ENCODE measurements at regions not wholly inside any gene's neighbourhood (a gene's known extent, or its start where the extent isn't known, plus 50 kb on each side); places are given as distances from the start of the nearest gene placed in this dataset.

DNA sequence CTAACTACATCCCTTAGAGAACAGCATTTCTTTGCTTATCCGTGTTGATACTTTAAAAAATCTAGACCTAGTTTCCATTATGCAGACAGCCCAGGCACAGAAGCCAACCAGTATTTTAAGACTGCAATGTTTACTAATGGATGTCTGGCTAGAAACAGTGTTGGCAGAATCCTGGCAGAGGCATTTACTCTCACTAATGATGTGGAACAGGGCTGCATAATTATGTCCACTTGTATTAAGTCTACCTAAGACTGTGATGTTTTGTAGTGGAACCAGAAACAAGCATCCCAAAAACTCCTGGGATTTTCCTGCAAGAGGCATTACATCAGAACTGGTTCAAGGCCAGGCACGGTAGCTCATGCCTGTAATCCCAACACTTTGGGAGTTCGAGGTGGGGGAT is 50.2 kb upstream of the PICALM start:
- Mint-ChIP-seq H3K27me3 (ENCODE audit: insufficient read depth, unreplicated experiment) (no peaks in the 10 kb centered on the region), H3K9me3 (ENCODE audit: unreplicated experiment) (no peaks in the 10 kb centered on the region), H3K4me3 (ENCODE audit: unreplicated experiment) (no peak overlapping the region), H3K4me1 (ENCODE audit: insufficient read depth, unreplicated experiment) (peaks cover 18% of the 10 kb centered on the region), H3K27ac (ENCODE audit: low read depth, unreplicated experiment) (no peak overlapping the region), H3K36me3 (ENCODE audit: insufficient read depth, unreplicated experiment) (no peaks in the 10 kb centered on the region)
- TF ChIP-seq, protein P1, sequence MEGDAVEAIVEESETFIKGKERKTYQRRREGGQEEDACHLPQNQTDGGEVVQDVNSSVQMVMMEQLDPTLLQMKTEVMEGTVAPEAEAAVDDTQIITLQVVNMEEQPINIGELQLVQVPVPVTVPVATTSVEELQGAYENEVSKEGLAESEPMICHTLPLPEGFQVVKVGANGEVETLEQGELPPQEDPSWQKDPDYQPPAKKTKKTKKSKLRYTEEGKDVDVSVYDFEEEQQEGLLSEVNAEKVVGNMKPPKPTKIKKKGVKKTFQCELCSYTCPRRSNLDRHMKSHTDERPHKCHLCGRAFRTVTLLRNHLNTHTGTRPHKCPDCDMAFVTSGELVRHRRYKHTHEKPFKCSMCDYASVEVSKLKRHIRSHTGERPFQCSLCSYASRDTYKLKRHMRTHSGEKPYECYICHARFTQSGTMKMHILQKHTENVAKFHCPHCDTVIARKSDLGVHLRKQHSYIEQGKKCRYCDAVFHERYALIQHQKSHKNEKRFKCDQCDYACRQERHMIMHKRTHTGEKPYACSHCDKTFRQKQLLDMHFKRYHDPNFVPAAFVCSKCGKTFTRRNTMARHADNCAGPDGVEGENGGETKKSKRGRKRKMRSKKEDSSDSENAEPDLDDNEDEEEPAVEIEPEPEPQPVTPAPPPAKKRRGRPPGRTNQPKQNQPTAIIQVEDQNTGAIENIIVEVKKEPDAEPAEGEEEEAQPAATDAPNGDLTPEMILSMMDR (IDR thresholded peaks at IDR 0.05; ENCODE audit: unreplicated experiment): no peak
- intact Hi-C loops (cut with micrococcal nuclease): no loop called here
- CTCF ChIA-PET: interaction anchor here (0.5 to 0.6 kb wide), 2 partner anchors 19 to 41 kb away, joined by 4 to 7 read pairs; no protein-coding TSS in a partner anchor
- no TSS peak for BruUV-seq (replicated peaks)
- DNase-seq (ENCODE audit: unreplicated experiment): no peak
- POLR2A ChIA-PET: interaction anchor here (0.7 to 3.8 kb wide), 2 partner anchors 51 kb away, joined by 3 to 34 read pairs; partner anchors contain the start of gene PICALM
